ENCODE measurements at regions not wholly inside any gene's neighbourhood (a gene's known extent, or its start where the extent isn't known, plus 50 kb on each side); places are given as distances from the start of the nearest gene placed in this dataset.

GRCh38 chr13:34810996-34811395 is 131.1 kb upstream of the NBEA start:
- DNase-seq (ENCODE audit: low spot score), result no peak

- DNase-seq (ENCODE audit: low spot score), result no peak
Observed at GRCh38 chr13:34815526-34815925, 126.5 kb upstream of the NBEA start.

- no peak for DNase-seq (ENCODE audit: low spot score)
Observed at GRCh38 chr13:34816245-34816884, 125.7 kb upstream of the NBEA start.

GRCh38 chr13:34816908-34817665 is 125.0 kb upstream of the NBEA start:
- no peak for DNase-seq (ENCODE audit: low spot score)

- no peak for DNase-seq (ENCODE audit: low spot score)
Observed at GRCh38 chr13:34822650-34823049, 119.4 kb upstream of the NBEA start.

DNA sequence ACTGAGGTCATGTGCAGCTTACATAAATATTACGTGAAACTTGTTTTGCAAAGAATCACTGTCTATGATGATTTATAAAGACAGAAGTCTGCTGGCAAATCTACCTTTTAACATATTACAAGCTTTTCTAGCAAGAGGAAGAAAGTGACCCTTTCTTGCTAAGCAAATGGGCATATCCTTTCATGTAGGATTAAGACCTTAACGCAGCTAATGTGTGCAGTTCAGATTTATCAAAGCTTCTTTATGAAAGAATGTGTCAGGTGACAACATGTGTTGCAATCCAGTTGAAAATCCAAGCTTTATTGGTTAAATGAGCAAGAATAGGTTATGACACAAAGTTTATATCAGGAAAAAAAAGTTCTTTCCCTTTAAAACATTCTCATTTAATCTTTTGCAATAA is 115.6 kb upstream of the NBEA start:
- DNase-seq (ENCODE audit: low spot score), result no peak

- DNase-seq (ENCODE audit: low spot score), result no peak
Observed at GRCh38 chr13:34833562-34834182, 108.4 kb upstream of the NBEA start.

- DNase-seq (ENCODE audit: low spot score), result no peak
Observed at GRCh38 chr13:34842466-34842865, 99.6 kb upstream of the NBEA start.

DNA sequence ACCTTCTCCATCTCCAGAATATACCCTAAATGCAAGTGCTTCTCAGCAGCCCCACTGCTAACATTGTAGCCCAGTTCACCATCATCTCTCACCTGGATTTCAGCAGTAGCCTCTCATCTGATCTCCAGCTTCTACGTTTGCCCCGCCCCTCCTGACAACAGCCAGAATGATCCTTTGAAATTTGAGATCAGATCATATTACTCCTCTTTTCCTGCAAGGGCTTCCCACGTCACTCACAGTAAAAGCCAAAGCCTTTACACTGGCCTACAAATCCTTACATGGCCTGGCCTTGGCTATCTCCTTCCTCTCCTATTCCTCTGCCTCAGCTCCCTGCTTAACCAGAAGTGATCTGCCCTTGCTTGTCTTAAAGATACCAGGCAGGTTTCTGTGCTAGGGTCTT is 94.3 kb upstream of the NBEA start:
- DNase-seq (ENCODE audit: low spot score), result no peak

DNA sequence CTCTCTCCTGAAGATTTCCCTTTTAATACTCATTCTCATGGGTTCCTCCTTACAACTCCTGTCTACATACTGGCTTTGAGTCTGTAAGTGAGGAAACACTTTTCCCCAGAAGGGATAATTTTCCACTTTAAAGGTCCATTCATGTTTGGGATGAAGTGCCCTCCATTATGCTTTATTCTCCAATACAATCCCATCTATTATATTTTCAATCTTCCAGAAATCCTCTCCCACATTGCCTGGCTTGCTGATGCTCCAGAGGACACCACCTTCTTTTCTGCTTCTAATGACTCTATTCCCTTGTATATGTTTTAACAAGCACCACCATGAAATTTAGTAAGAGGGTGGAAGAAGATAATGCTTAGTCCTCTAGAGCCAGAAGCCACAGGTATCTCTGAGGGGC is 92.7 kb upstream of the NBEA start:
- DNase-seq (ENCODE audit: low spot score), result no peak

DNA sequence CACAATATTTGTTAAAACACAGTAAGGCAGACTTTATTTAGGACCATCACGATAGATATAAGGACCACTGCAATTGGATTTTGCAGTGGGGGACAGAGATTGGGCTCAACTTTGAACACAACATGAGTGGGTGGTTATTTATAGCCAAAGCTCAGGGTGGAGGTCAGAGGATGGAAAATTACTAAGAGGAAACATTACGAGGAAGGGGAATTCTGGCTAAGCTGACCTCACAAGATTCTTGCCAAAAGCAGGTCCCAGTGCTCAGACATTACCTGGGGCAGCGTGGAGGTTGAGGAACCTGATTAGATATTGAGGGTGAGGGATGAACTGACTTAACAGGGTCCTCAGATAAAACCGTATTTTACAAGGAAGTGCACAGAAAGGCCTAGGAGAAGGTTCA is 88.9 kb upstream of the NBEA start:
- DNase-seq (ENCODE audit: low spot score), result no peak

- no peak for DNase-seq (ENCODE audit: low spot score)
Observed at GRCh38 chr13:34857558-34858325, 84.3 kb upstream of the NBEA start.

- DNase-seq (ENCODE audit: low spot score), result no peak
Observed at GRCh38 chr13:34862311-34862710, 79.8 kb upstream of the NBEA start.

GRCh38 chr13:34862716-34863115 is 79.4 kb upstream of the NBEA start:
- DNase-seq (ENCODE audit: low spot score), result no peak

DNA sequence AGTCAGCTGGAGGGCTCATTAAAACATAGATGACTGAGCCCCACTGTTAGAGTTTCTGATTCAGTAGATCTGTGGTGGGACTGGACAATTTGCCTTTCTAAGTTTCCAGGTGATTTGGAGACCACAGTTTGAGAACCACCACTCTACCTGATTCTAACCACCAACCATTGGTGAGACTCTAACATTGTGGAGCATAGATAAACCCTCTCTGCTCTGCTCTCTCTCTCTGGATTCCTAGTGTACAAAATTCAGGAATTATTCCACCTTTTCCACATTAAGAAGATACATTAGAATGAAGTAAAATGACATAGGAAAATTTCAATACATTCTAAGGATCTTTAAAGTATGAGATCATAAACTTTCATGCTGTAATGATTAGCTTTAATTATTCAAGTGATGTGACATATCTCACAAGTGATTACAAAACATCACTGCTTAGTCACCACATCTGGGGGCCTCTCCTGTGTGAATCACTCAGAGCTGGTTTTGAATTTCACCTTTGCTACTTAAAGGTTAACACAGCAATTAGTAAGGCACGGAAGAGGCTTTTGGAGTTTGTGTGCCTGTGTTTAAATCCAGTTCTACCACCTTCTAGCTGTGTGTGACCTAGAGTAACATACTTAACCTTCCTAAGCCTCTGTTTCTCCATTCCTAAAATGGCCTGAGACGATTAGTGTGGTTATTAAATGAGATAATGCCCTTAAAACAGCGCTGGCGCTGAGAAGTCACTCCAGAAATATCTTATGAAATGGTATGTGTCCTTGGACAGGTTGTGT is 78.5 kb upstream of the NBEA start:
- DNase-seq (ENCODE audit: low spot score), result no peak

DNA sequence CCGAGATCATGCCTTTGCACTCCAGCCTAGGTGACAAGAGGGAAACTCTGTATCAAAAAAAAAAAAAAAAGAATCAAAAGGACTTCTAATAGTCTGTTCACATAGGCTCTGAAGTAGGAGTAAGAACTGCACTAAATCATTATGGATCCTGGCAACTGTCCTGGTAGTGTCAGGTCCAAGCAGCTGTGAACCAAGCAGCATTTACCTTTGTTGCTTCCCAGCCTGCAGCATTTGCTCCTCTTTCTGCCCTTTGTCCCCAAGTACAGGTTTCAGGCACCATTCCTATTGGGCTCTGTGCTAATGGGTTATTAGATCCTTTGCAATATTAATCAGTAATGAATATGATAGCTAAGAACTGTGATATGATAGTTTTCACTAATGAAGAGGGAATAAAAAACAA is 77.4 kb upstream of the NBEA start:
- no peak for DNase-seq (ENCODE audit: low spot score)

DNA sequence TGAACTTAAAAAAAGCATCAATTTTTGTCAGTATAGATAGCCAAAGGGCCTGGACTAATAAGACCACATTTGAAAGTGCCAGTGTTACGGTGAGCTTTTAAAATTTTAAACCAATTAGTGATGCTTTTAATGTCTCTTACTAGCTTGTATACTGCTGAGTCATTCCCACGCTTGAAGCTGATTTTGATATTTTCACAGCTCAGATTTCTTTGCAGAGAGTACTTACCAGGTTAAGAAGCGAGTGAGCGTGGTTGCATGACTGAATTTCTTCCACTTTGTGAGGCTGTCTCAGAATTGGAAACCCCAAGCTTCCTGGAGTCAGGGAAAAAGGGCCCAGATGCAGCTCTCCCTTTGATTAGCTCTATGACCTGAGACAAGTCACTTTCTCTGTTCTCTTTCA is 74.5 kb upstream of the NBEA start:
- no peak for DNase-seq (ENCODE audit: low spot score)

GRCh38 chr13:34868733-34869132 is 73.3 kb upstream of the NBEA start:
- DNase-seq (ENCODE audit: low spot score), result no peak

DNA sequence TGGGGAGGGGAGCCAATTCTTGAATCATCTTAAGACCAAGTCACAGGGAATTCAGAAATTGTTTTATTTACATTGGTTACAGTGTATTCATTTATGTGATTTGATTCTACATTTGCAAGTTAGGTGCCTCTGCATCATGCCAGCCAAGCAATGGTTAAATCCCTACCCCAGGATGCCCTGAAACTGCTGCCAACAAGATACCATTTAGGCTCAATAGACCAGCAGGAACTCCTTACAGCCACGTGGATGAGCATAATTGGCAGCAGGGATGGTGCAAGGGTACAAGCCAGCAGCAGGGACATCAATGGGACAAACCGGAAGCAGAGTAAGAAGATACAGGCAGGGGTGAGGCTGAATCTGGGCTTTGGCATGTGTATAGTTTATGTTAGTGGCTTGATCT is 72.4 kb upstream of the NBEA start:
- DNase-seq (ENCODE audit: low spot score), result no peak

- DNase-seq (ENCODE audit: low spot score), result no peak
Observed at GRCh38 chr13:34878329-34878728, 63.7 kb upstream of the NBEA start.

DNA sequence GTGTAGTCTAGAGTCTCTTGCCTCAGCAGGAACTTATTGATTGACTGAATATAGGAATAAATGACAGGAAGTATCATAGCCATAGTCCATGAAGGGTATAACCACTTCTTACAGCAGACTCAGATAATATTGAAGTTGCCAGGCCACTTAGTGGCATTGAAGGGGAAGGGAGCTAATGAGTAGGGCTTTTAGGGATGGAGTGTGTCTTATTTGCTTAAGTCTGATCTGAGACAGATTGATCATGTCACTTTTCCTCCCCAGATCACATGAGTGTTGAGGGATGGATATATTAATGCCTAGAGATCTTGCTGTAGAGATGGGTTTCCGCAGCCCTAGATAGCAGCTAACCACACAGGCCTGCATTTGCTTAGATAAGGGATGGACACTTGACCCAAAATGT is 62.2 kb upstream of the NBEA start:
- DNase-seq (ENCODE audit: low spot score), result no peak

DNA sequence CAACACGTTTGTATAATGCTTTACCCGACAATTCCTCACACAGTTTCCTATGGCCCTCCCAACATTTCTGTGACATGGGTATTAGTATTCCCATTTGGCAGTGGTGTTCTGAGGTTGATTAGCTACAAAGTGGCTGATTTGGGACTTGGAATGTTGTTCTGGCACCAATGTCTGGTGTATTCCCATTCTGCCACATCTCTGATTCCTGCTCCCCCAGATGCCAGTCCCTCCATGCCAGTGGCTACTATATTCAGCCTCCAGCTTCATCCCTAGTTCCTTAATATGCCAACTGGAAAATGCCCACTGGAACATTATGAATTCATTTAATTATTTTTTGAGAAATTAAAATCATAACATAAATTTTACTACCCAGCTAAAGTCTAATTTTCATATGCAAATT is 60.6 kb upstream of the NBEA start:
- no peak for DNase-seq (ENCODE audit: low spot score)

Measured in left forelimb (tissue), 1 donor.